GM18526 (cell line): ENCODE measurements at regions not wholly inside any gene's neighbourhood (a gene's known extent, or its start where the extent isn't known, plus 50 kb on each side); places are given as distances from the start of the nearest gene placed in this dataset.
A peak's percentile ranks its signal among the peaks of the same experiment; 100 is the strongest.

Experiments used
- POLR2A ChIP-seq: IDR thresholded peaks from 3 replicates; pipeline ENCODE4 v1.6.1; 2011; ENCODE audit not compliant: insufficient read length; ENCODE audit errors: extremely low read depth

DNA sequence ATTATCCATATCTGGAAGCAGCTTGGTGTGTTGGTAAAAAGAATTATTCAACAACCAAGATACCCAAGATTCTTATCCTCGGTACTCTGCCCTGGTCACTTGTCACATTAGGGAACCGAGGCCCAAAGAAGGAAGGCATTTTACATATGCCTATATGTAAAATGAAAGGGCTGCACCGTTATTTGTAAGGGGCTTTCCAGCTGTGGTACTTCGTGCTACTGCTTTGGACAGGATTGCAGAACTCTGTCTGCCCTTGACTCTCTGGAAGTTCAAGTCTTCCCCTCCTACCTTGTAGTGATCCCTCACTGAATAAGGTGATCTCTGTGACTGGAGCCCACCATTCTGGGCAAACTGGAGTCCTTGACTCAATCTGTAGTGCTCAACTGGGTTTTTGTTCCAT lies 198.9 kb upstream of the TOPAZ1 start:
- TF ChIP-seq POLR2A = no peak

DNA sequence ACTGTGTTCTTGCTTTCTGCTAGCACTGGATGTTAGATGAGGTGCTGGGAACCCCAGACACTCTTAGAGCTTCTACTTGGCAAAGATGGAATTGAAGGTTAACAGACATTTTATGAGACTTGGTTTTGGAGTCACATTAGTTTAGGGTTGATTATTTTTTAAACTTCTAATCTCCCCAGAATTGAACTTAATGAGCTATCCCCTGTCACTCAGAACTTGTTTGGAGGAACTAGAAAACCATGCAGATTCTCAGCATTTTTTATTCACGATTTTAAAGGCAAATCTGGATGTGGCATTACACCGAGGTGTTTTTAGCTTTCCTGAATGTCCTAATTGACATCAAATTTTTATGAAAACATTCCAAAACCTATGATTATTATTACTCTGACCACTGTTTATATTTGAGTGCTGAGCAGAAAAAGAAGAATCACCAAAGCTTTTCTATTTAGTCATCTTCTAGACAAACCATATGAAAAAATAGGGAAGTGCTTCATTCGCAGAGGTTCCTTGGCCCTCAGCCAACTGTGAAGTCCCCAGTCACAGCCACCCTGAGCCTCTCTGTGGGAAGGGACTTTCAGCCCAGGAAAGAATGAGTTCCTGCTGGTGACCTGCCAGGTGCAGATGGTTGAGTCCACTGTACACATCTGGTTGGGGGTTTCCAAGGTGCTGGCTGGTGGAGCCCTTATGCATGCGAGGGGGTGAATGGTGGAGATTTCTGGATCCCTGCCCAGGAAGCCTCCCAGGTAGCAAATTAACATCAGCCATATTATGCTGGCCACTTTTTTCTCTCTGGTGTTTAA lies 196.0 kb upstream of the TOPAZ1 start:
- no peak for TF ChIP-seq POLR2A

DNA sequence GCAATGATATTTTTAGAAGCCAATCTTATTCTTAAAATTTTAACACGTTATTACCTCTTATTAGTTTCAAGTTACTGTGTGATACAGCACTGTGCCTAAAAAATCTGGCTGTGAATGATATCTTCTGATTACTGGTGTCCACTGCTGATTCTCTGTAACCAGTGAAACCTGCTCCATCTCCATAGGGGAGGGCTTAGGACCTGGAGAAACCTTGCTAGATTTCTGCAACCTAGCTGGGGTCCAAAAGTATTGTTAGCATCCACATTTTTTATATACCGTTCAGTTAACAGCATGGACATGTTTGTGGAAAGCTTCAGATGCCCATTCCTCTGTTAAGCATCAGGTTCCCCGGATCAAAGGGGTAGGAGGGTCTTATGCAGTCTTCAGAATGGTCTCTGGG lies 193.9 kb upstream of the TOPAZ1 start:
- TF ChIP-seq POLR2A = no peak

- TF ChIP-seq POLR2A = no peak
Observed at GRCh38 chr3:44048196-44048924, 193.3 kb upstream of the TOPAZ1 start.

- TF ChIP-seq POLR2A = no peak
Observed at GRCh38 chr3:44048949-44049348, 192.7 kb upstream of the TOPAZ1 start.

GRCh38 chr3:44050101-44050500 lies 191.6 kb upstream of the TOPAZ1 start:
- TF ChIP-seq POLR2A = no peak

DNA sequence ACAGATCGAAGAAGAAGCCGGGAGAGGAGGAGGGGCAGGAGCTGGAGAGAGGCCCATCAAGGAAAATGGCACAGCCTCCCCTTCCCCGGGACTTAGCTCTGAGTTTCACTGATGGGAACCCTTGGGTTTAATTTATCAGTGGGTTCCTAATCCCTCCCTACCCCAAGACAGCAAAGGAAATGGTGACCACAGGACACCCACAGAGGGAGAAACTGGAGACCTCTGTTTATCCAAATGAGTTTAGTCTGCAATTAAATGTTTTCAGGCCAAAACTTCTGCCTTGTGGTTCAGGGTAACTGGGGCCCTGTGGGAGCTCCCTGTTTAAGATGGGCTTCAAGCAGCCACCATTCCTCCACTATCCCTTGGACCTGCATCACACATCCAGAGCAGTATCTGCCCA lies 190.8 kb upstream of the TOPAZ1 start:
- no peak for TF ChIP-seq POLR2A

DNA sequence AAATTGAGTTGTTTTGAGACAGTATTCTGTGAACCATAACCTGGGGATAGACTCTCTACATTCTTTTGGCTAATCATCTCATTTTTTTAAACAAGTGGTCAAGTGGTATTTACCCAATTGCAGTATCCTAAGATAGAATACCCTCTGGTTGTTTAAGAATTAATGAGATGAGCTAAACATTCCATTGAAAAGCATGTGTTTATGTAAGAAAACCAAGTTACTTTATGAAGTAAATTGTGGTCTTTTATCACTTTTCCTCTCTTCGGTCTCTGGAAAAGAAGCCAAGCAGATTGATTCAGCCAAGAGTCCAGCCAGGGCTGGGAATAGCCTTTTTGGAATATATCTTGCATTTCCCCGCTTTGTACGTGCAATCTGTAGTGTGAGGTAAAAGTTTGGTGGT lies 185.7 kb upstream of the TOPAZ1 start:
- no peak for TF ChIP-seq POLR2A

DNA sequence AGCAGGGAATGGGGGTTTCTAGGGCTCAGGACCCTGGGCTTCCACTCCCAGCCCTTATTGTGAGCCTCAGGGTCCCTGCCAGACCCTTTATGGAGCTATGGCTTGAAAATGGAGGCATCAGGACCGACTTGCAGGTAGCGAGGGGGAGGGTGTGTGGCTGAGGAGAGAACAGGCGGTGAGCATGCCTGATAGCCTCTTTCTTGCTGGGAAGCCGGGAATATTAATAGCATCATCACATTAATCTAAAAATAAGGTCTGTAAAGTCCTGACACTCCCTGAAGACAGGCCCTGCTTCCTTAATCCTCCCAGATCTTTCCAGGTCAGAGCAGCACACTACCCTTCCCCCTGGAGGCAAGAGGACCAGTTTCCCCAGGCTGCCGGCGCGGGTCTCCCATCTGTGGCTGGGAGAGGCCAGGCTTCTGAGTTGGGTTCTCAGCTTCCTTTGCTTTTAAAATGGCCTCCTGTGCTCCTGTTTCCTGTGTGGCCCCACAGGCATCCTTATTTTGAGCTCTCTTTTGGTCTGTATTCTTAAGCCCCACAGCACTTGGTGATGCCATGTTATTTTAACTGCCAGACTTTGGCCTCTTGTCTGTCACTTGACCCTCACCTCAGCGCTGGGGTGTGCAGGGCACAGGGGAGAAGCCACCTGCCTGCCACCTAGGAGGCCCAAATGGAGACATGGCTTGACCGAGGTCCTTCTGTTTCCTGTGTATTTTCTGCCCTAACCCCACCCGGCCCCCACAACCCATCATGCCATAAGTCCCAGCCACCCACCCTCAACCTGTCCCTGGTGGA lies 185.0 kb upstream of the TOPAZ1 start:
- no peak for TF ChIP-seq POLR2A

GRCh38 chr3:44058022-44058867 lies 183.4 kb upstream of the TOPAZ1 start:
- TF ChIP-seq POLR2A = peak; percentile 31

GRCh38 chr3:44058868-44059203 lies 182.8 kb upstream of the TOPAZ1 start:
- no peak for TF ChIP-seq POLR2A

GRCh38 chr3:44060164-44060563 lies 181.5 kb upstream of the TOPAZ1 start:
- TF ChIP-seq POLR2A = no peak

- no peak for TF ChIP-seq POLR2A
Observed at GRCh38 chr3:44061268-44061667, 180.4 kb upstream of the TOPAZ1 start.

DNA sequence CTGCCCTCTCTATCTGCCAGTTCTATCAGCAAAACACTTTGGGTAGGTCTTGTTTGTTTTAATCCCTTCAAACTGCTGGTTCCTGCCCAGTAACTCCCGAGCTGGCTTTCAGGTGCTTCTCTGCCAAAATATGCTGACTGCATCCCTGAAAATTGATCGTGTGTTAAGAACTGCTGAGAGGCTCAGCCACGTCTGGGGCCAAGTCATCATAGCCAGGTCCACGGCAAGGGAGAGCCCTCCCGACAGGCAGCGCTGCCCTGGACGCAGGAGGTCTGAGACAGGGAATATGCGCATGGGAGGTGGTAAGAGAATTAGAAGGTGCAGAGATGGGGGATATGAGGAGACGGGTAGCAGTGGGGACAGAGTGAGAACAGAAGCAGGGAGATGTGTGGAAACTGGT lies 179.7 kb upstream of the TOPAZ1 start:
- no peak for TF ChIP-seq POLR2A

DNA sequence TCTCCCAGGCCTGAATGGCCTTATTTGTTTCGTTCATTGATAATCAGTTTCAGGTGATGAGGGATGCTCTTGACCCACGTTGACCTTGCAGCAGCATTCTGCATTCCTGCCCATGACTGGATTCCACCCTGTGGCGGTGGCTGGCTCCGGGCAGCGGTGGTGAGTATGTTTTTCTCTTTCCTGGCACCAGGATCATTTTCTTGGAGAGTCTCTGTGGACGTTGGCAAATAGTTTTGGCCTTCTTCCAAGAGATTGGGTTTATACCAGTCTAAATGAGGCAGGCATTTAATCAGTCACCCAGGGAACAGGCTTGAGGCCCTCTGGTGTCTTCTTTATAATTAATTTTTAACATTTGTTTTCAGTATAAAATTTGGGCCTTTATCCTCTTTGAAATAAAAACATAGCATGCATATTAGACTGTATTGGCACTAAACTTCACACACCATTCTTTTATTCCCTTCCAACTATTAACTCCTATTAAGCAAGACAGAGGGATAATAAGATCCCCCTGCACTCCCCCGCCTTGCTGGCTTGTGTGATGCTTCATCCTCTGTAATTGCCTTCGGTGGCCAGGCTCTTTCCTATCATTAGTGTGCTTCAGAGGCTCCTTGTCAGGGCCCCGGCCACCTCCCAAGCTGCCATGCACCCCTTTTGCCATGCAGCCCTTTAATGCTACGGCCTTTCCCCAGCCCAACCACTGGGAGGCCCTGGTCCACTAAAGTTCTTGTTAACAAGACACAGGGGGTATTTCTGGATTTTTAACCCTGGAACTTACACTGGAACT lies 176.2 kb upstream of the TOPAZ1 start:
- no peak for TF ChIP-seq POLR2A

DNA sequence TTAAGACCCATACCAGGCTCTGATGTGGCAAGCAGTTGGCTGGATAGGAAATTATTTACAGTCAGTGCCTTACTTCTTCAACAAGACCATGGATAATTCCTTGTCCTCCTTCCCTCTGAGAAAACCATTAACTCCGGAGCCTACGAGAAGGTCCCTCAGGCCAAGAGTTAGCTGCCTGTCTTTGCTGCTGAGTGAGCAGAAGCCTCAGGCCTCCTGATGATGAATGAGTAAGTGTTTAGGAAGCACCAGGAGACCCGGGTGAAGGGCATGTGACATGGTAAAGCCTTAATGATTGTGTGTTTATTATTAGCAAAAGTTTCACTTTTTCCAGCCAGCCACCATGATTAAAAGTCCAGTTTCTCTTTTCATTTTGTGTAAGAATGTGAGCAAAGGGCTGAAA lies 174.9 kb upstream of the TOPAZ1 start:
- TF ChIP-seq POLR2A = no peak
